ENCODE measurements at regions not wholly inside any gene's neighbourhood (a gene's known extent, or its start where the extent isn't known, plus 50 kb on each side); places are given as distances from the start of the nearest gene placed in this dataset.

GRCh38 chr15:39194106-39194830, 386.6 kb upstream of the THBS1 start:
- no peak for DNase-seq

DNA sequence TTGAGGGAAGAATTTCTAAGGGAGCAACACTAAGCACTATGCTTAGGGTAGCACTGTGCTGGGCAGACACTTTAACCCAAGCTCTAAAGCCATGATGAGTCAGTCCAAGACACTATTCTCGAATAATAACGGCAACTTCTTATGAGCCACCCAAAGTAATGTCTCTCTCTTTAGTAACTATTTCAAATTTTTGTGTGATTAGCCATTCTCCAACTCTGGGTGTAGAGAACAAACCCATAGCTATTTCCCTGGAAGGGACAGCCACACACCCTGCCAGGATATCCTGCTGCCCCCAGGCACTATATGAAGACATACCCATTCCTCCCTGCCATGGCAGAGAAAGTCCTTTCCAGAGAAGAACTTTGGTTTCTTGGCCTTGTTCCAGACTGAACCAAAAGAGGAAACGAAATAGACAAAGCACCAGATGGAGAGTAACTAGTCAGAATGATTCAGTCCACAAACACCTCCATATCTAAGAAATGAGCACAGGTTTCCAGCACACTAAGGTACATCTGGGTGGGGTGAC, 384.9 kb upstream of the THBS1 start:
- no peak for DNase-seq

DNA sequence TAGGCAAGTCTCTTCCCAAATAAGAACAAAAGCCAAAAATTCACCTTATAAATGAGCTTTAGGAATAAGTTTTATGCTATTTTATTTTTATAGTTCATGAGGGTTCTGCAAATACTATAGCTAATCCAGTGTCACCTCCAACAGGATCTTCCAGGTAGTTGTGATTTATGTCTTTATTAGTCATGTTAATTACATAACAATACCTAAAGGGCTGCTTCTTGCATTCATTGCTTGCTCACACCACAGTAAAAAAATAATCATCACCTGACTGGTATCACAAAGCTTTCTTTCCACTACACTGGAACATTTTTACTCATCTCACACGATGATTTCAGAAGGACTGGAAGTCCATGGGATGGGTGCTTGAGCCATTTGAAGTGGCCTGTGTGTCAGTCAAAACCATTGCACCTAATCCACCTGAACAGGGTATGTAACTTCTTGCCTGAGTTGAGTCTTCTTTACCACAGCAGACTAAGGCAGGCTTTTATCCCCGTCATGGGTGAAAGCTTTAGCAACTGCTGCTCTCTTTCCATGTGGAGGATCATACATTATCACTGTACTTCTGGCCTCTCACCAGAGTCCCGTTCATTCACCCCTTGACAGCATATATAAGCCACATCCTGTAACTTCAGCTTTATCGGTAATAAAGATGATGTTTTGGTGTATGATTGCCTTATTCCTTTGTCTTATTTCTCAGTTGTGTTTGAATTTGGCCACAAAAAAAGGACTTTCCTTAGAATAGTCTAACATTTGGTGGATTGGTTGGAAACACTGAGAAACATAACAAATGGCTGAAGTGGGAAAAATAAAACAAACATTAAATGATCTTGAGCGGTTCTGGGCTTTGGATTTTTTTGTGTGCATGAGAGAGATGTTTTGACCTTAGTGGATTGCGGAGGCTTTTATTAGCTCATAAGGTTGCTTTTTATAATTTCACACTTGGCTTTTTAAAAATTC, 382.6 kb upstream of the THBS1 start:
- no peak for DNase-seq

DNA sequence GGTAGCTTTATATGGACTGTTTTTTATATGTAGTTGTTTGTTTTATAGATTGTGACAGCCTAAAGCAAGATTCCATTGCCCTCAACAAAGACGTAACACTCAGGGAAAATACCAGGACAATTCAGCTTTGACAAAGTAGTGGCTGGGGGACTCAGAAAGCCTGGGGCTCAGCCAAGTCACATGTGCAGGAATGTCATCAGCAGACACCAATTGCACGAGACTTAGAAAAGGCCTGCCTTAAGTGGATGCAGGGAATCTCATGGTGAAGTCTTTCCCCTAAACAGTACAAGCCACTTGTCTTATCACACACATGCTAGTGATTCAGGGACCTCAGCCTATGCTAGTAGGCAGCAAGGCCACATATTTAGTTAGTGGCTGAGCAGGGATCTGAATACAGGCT, 381.8 kb upstream of the THBS1 start:
- DNase-seq = no peak

GRCh38 chr15:39200586-39200985, 380.3 kb upstream of the THBS1 start:
- no peak for DNase-seq

- no peak for DNase-seq
Measured at GRCh38 chr15:39202641-39203040, 378.2 kb upstream of the THBS1 start.

DNA sequence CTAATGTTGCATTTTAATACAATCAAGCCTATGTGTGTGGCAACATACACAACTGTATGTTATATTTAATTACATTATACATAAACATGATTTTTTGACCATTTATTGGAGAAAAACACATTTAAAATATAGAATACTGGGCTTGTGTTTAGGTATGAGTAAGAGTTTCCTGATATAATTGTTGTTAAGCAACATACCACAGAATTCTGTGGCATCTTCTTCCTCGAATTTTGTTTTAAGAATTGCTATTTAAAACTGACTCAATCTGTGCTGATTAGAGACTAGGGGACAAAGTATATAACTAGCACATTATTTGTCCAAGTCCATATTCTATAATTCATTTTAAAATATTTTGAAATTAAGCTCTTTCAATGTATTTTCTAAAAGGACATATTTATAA, 376.8 kb upstream of the THBS1 start:
- no peak for DNase-seq

- no peak for DNase-seq
Measured at GRCh38 chr15:39205081-39205480, 375.8 kb upstream of the THBS1 start.

DNA sequence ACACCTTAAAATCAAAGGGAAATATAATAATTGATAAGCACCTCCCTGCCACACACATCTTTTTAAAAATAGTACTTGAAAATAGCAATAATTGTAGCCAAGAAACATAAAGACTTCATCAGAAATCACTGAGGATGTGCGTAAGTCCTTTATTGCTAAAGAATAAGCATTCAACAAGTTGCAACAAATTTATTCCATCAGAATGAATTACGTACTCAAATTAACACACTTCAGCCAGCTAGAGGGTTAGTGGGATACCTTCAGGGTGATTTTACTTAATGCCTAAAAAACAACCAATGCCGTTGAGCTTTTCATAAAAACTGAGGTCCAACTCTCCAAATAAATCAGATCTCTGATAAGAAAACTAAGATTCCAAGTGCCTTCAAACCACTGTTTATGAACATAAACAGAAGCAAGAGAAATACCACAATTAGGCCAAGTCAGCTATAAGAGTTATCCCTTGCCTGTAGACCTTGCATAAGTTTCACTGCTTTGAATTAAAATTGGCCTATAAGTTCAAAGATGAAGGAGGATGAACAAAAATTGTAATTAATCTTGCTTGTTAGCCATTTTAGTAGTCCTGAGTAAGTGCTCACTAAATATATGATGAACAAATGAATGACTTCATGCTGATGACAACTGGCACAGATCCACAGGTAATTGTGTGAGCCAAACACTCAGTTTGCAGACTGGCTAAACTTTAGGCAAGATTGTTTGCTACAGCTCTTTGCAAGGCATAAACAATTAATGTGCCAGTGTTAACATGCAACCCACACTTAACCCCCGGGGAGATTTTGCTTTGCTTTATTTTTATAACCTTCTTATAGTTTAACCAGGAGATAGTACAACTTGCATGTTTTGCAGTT, 375.1 kb upstream of the THBS1 start:
- no peak for DNase-seq

GRCh38 chr15:39207532-39208115, 373.3 kb upstream of the THBS1 start:
- no peak for DNase-seq

GRCh38 chr15:39208187-39208586, 372.7 kb upstream of the THBS1 start:
- no peak for DNase-seq

- DNase-seq = no peak
Measured at GRCh38 chr15:39209548-39210211, 371.2 kb upstream of the THBS1 start.

- no peak for DNase-seq
Measured at GRCh38 chr15:39211108-39211979, 369.5 kb upstream of the THBS1 start.

GRCh38 chr15:39213385-39213840, 367.5 kb upstream of the THBS1 start:
- no peak for DNase-seq

GRCh38 chr15:39215015-39215414, 365.9 kb upstream of the THBS1 start:
- no peak for DNase-seq

DNA sequence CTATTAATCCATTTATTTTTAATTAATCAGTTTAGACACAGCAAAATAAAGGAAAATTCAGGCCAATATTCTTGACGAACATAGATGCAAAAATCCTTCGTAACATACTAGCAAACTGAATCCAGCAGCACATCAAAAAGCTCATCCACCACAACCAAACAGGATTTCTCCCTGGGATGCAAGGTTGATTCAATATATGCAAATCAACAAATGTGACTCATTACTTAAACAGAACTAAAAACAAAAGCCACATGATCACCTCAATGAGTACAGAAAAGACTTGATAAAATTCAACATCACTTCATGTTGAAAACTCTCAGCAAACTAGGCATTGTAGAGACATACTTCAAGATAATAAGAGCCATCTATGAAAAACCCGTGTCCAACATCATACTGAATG, 364.1 kb upstream of the THBS1 start:
- DNase-seq = no peak

GRCh38 chr15:39219608-39220007, 361.3 kb upstream of the THBS1 start:
- DNase-seq = no peak

DNA sequence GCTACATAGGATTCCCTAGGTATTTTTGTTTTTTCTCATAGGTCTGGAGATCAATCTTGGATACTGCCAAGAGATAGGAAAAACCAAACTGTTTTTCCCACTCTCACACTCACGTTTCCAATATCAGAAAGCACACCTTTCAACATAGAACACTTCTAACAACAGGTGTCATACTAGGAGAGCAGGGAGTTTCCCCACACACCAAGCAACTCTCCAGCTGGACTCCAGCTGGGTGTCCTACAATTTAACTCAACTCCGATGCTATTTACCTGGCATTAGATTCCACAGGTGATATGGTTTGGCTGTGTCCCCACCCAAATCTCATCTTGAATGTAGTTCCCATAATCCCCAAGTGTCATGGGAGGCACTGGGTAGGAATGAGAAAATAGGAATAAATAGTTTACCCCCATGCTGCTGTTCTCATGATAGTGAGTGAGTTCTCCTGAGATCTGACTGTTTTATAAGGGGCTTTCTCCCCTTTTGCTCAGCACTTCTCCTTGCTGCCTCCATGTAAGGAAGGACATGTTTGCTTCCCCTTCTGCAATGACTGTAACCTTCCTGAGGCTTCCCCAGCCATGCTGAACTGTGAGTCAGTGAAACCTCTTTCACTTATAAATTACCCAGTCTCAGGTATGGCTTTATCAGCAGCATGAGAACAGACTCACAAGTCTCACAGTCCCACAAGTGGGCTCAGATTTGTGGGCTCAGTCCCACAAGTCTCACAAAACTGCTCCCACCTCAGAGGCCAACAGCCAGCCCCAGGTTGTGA, 354.5 kb upstream of the THBS1 start:
- no peak for DNase-seq

- DNase-seq = no peak
Measured at GRCh38 chr15:39227001-39227400, 353.9 kb upstream of the THBS1 start.

DNA sequence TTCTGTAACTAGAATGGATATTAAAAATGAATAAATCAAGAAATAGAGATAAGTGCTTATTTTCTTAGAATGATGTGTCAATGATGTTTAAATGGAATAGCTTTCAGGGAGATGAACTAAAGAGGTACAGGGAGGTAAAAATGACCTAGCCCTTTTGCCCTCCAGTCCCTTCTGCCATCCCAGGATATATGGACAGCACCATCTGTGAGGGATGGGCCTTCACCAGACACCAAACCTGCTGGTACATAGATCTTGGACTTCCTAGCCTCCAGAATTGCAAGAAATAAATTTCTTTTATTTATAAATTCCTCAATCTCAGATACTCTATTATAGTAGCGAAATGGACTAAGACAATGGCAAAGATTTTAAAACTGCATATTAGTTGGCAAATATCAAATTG, 352.0 kb upstream of the THBS1 start:
- no peak for DNase-seq

Data from activated T-cell treated with anti-CD3 and anti-CD28 coated beads for 4 hours (primary cell).